ENCODE measurements at regions not wholly inside any gene's neighbourhood (a gene's known extent, or its start where the extent isn't known, plus 50 kb on each side); places are given as distances from the start of the nearest gene placed in this dataset.

GRCh38 chr1:232403017-232403714 is 226.8 kb downstream of the SIPA1L2 start:
- no peak for DNase-seq (ENCODE audit: low read depth)
- no peak for TF ChIP-seq CTCF (IDR thresholded peaks at IDR 0.05; ENCODE audit: insufficient read depth, low read depth, low read length)
- H3K4me3 ChIP-seq (ENCODE audit: low read depth, low read length) = no peak overlapping the region

GRCh38 chr1:232398823-232399222 is 231.1 kb downstream of the SIPA1L2 start:
- H3K4me3 ChIP-seq (ENCODE audit: low read depth, low read length) = no peak overlapping the region
- TF ChIP-seq CTCF (IDR thresholded peaks at IDR 0.05; ENCODE audit: insufficient read depth, low read depth, low read length) = no peak
- DNase-seq (ENCODE audit: low read depth) = no peak

- DNase-seq (ENCODE audit: low read depth) = no peak
- no peak for TF ChIP-seq CTCF (IDR thresholded peaks at IDR 0.05; ENCODE audit: insufficient read depth, low read depth, low read length)
- H3K4me3 ChIP-seq (ENCODE audit: low read depth, low read length) = no peak overlapping the region
Observed at GRCh38 chr1:232393444-232394146, 236.3 kb downstream of the SIPA1L2 start.

DNA sequence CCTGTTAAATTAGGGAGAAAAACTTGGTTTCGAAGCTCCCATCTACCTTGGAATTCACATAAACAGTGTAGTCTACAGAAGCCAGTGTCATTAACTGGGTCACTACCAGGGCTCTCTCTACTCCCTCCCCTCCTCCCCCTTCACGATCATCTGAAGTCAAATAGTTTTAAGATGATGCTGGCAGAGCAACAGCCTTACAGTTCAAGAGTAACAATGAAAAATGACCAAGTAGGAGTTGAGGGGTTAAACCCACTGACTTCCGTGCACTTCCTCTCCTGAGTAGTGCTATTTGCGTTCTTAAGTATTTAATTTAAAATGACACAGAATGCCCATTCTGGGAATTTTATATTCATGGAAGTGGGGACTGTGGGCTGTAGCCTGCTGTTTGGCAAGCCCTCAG is 236.9 kb downstream of the SIPA1L2 start:
- DNase-seq (ENCODE audit: low read depth) = no peak
- TF ChIP-seq CTCF (IDR thresholded peaks at IDR 0.05; ENCODE audit: insufficient read depth, low read depth, low read length) = no peak
- no peak overlapping the region for H3K4me3 ChIP-seq (ENCODE audit: low read depth, low read length)

DNA sequence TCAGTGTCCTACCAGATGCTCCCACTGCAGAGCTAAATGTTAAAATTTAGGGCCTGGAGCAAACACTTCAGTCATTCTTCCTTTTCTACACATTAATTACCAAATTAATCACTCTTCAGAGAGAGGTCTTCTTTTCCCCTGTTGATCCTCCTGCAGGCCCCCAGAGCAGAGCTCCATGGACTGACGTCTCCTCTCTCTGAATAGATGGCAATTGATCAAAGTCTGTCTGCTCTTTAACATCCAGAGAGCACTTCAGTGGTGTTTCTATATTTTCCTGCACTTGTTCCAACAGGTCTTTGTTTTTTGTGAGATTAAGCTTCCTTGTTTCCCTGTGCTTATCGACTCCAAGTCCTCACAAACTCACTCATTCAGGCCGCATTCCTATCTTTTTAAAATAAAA is 239.3 kb downstream of the SIPA1L2 start:
- no peak overlapping the region for H3K4me3 ChIP-seq (ENCODE audit: low read depth, low read length)
- DNase-seq (ENCODE audit: low read depth) = no peak
- no peak for TF ChIP-seq CTCF (IDR thresholded peaks at IDR 0.05; ENCODE audit: insufficient read depth, low read depth, low read length)

- DNase-seq (ENCODE audit: low read depth) = no peak
- no peak overlapping the region for H3K4me3 ChIP-seq (ENCODE audit: low read depth, low read length)
- TF ChIP-seq CTCF (IDR thresholded peaks at IDR 0.05; ENCODE audit: insufficient read depth, low read depth, low read length) = no peak
Observed at GRCh38 chr1:232389744-232390143, 240.2 kb downstream of the SIPA1L2 start.
